ENCODE measurements at regions not wholly inside any gene's neighbourhood (a gene's known extent, or its start where the extent isn't known, plus 50 kb on each side); places are given as distances from the start of the nearest gene placed in this dataset.

DNA sequence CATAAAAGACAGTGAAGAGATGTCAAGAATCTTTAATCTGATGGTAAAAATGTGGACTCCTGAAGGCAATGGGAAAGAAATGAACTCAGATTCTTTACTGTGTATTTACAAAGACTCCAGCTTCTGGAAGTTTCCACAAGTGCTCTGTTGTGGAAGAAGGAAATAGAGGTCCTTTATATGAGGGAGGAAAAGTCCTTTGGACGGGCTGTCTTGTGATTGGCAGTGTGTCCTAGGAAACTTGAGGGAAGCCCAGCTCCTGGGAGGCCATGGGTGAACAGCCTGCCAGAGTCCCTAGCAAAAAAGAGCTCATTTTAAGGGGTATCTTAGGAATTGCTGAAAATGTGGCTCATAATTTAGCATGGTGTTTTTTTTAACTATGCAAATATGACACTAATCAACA is 92.0 kb downstream of the RNASET2 start:
- no peak for TF ChIP-seq ZNF23 (tag by site-specific recombination; IDR thresholded peaks at IDR 0.05; ENCODE audit: borderline replicate concordance)
- TF ChIP-seq, protein P1, sequence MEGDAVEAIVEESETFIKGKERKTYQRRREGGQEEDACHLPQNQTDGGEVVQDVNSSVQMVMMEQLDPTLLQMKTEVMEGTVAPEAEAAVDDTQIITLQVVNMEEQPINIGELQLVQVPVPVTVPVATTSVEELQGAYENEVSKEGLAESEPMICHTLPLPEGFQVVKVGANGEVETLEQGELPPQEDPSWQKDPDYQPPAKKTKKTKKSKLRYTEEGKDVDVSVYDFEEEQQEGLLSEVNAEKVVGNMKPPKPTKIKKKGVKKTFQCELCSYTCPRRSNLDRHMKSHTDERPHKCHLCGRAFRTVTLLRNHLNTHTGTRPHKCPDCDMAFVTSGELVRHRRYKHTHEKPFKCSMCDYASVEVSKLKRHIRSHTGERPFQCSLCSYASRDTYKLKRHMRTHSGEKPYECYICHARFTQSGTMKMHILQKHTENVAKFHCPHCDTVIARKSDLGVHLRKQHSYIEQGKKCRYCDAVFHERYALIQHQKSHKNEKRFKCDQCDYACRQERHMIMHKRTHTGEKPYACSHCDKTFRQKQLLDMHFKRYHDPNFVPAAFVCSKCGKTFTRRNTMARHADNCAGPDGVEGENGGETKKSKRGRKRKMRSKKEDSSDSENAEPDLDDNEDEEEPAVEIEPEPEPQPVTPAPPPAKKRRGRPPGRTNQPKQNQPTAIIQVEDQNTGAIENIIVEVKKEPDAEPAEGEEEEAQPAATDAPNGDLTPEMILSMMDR (tag by site-specific recombination; IDR thresholded peaks at IDR 0.05): no peak

Data from HEK293 (cell line).